Activated CD4-positive, alpha-beta T cell treated with anti-CD3 and anti-CD28 coated beads, Interleukin-2, amount 10 ng/mL, durations not matched to agents 7 days and 5 days (primary cell): ENCODE measurements at regions not wholly inside any gene's neighbourhood (a gene's known extent, or its start where the extent isn't known, plus 50 kb on each side); places are given as distances from the start of the nearest gene placed in this dataset.

Experiments used
- CTCF ChIA-PET: fragments of 350-600 bp; sonication (Branson Sonifier 250); formaldehyde crosslinking; loops from one replicate; lab custom pipeline; 2021; ENCODE audit warnings: antibody characterized with exemption; lab: Charles Lee
- POLR2A ChIA-PET: fragments of 350-600 bp; sonication (Branson Sonifier 250); formaldehyde crosslinking; loops from one replicate; lab custom pipeline; 2021; ENCODE audit warnings: antibody characterized with exemption; lab: Charles Lee
- DNase-seq: peaks from one replicate; pipeline ENCODE4 v3.0.0-alpha.2; 2020
- H3K27ac Mint-ChIP-seq: one replicate; pipeline ENCODE4 v1.8.0; 2021; ENCODE audit warnings: mild to moderate bottlenecking, moderate library complexity, mixed read lengths
- H3K27me3 Mint-ChIP-seq: one replicate; pipeline ENCODE4 v1.8.0; 2021; ENCODE audit warnings: mixed read lengths
- H3K36me3 Mint-ChIP-seq: one replicate; pipeline ENCODE4 v1.8.0; 2021; ENCODE audit warnings: low read depth, mixed read lengths
- H3K4me1 Mint-ChIP-seq: one replicate; pipeline ENCODE4 v1.8.0; 2021; ENCODE audit warnings: mixed read lengths
- H3K4me3 Mint-ChIP-seq: one replicate; pipeline ENCODE4 v1.8.0; 2021; ENCODE audit warnings: mild to moderate bottlenecking, moderate library complexity, mixed read lengths
- H3K9me3 Mint-ChIP-seq: one replicate; pipeline ENCODE4 v1.8.0; 2021; ENCODE audit warnings: mixed read lengths

DNA sequence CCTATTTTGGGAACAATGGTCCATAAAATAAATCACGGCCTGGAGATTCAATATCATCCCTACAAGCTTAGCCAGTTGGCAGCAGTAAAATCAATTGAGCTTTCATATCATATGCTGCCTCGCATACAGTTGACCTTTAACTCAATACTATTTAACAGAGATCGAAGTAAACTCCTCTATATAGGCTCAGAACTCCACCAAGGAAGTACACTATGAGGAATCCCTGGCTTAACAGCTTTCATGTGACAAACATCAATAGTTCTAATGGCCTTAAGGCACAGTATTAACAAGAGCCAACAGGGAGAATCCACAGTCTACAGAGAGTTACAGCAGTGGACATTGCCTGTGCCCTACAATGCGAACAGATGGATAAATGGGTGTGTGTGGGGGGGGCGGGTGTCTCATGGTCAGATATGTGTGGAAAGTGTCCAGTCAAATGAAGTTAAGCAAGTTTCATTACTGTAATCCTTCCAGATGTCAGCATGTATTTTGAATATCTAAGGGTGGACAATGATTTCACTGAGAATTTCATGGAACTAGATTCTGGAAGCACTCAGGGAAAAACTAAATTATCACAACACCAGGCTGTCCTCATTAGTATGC is 98.2 kb upstream of the FAM9B start:
- Mint-ChIP-seq H3K9me3 (peaks cover 9% of the 10 kb centered on the region), H3K27me3 (no peaks in the 10 kb centered on the region), H3K4me3 (no peak overlapping the region), H3K27ac (no peak overlapping the region), H3K4me1 (no peaks in the 10 kb centered on the region), H3K36me3 (no peaks in the 10 kb centered on the region)
- ChIA-PET CTCF (no interaction called here), POLR2A (no interaction called here)
- DNase-seq, result no peak

DNA sequence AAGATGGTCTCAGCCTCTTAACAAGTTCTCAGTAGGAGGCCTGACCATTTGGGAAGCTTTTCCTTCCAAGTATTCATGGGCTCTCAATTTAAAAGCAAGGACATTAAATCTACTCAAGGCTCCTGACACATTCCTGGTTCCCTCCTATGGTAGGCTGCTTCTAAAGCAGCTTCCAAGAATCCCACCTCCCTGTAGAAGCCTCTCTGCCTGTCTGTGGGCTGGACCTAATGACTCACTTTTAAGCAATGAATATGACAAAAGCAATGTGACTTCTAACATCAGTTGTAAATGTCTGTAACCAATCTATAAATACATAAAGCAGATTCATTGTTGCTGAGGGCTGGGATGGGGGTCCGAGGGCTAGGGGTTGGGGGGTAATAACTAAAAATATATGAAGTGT is 99.5 kb upstream of the FAM9B start:
- POLR2A ChIA-PET, result no interaction called here
- CTCF ChIA-PET, result no interaction called here

DNA sequence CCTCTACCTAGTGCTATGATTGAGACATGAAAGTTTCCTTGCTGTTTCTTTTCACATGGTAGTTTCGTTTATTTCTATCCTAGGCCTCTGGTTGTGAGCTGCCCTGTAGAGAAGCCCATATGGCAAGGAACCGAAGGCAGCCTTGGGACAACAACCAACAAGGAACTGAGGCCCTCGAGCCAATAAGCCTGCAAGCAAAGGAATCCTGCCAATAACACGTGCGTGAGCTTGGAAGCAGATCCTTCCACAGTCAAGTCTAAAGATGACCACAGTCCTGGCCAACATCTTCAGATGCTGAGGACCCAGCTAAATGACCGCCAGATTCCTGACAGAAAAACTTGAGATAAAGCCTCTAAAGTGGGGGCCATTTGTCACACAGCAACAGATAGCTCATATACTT is 100.4 kb upstream of the FAM9B start:
- H3K27ac Mint-ChIP-seq, result no peak overlapping the region

More for the DNA sequence above, 99.5 kb upstream of the FAM9B start:
- H3K4me1 Mint-ChIP-seq, result no peaks in the 10 kb centered on the region
- DNase-seq, result no peak
- H3K36me3 Mint-ChIP-seq, result no peaks in the 10 kb centered on the region
- peaks cover 9% of the 10 kb centered on the region for H3K9me3 Mint-ChIP-seq
- no peak overlapping the region for H3K4me3 Mint-ChIP-seq
- H3K27me3 Mint-ChIP-seq, result no peaks in the 10 kb centered on the region
- no peak overlapping the region for H3K27ac Mint-ChIP-seq

DNA sequence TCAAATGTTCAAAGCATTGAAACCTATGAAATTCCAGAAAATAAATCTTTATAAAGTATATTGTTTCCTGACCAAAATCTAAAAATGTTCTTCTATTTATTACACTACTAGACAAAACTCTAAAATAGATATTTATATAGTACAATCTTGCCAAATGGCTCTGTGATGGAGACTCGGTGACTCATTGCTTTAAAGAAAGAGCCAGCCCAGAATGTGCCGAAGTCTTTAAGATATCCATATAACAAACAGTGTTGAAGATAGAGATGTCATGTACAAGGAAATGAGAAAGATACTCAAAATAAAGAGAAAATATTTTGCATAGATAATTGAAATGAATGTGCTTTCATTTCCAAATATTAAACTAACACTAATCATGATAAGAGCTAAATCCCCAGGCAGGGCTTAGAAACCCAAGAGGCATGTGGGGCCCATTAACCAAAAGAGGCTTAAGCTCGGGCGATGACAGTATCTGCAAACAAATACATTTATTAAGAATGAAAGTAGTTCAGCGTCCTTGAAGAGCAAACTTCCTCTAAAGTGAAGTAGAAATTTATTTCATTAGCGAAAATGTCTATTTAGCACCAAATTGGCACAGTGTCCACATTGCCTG is 102.1 kb upstream of the FAM9B start:
- Mint-ChIP-seq H3K27ac (no peak overlapping the region), H3K27me3 (no peaks in the 10 kb centered on the region), H3K4me1 (no peaks in the 10 kb centered on the region), H3K36me3 (no peaks in the 10 kb centered on the region), H3K4me3 (no peak overlapping the region), H3K9me3 (peaks cover 9% of the 10 kb centered on the region)
- POLR2A ChIA-PET, result no interaction called here
- CTCF ChIA-PET, result no interaction called here
- DNase-seq, result no peak

More for the DNA sequence above, 100.4 kb upstream of the FAM9B start:
- peaks cover 9% of the 10 kb centered on the region for H3K9me3 Mint-ChIP-seq
- POLR2A ChIA-PET, result no interaction called here
- H3K27me3 Mint-ChIP-seq, result no peaks in the 10 kb centered on the region
- no peaks in the 10 kb centered on the region for H3K36me3 Mint-ChIP-seq
- CTCF ChIA-PET, result no interaction called here
- no peak for DNase-seq
- no peak overlapping the region for H3K4me3 Mint-ChIP-seq
- no peaks in the 10 kb centered on the region for H3K4me1 Mint-ChIP-seq

DNA sequence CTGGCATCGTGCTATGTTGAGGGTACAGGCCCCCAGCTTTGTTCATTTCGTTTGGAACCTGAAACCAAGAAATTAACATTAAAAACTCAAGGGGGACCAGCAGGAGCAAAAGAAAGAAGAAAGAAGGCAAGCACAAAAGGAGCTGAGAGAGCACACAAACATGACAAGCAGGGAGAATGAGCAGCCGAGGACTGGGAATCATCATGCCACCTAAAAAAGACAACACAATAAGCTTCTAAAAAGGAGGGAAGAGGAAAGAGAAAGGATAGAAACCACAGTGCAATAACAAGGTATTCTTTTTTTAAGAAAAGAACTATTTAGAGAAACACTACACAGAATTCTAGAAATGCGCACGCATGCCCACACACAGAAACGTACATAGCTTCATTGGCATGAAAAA is 103.2 kb upstream of the FAM9B start:
- Mint-ChIP-seq H3K27me3 (no peaks in the 10 kb centered on the region), H3K36me3 (no peaks in the 10 kb centered on the region), H3K9me3 (peaks cover 6% of the 10 kb centered on the region), H3K4me1 (no peaks in the 10 kb centered on the region), H3K4me3 (no peak overlapping the region), H3K27ac (no peak overlapping the region)
- no peak for DNase-seq
- POLR2A ChIA-PET, result no interaction called here
- CTCF ChIA-PET, result no interaction called here

DNA sequence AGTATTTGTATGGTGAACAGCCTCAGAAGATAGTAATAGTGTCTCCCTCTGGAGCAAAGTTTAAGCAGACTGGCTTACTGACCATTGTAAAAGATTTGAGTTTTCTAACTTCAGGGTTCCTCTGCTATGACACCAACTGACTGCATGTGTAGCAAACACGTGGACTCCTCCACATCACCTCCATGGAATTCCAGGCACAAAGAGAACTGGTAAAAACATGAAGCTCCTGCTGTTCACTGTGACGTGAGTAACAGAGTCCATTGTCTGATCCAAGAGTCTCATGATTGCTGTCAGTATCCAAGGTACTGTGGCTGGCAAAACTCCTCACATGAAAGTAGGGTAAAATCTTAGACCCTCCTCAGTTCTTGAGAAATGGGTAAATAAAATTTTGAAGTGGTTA is 107.6 kb upstream of the FAM9B start:
- CTCF ChIA-PET, result interaction anchor here (1.2 kb wide), 1 partner anchor 29 kb away, joined by 3 read pairs; no protein-coding TSS in a partner anchor
- no peak overlapping the region for H3K27ac Mint-ChIP-seq
- no peaks in the 10 kb centered on the region for H3K36me3 Mint-ChIP-seq
- H3K9me3 Mint-ChIP-seq, result no peaks in the 10 kb centered on the region
- H3K4me3 Mint-ChIP-seq, result no peak overlapping the region
- POLR2A ChIA-PET, result no interaction called here
- no peaks in the 10 kb centered on the region for H3K27me3 Mint-ChIP-seq
- no peak for DNase-seq
- H3K4me1 Mint-ChIP-seq, result no peaks in the 10 kb centered on the region

DNA sequence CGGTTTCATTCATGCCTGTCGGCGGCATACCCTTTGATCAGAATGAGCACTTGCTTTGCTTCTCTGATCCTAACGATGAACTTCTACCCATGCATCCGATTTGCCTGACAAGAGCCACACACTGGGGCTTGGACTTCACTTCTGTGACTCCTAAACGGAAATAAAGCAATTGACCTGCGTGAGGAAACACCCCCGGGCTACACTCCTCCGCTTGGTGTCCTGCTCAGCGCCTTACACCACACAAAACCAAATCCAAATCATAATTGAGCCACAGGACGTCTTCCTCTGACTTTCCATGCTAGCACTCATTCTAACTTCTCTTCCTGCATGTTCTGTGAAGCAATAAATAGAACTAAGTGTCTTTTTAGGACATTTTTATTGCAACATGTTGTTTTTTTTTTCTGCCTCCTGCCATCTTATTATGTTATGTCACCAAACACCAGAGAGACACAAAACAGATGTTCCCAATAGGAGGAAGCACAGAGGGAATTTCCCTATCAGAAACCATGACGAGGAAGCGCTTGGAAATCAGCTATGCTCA is 110.8 kb upstream of the FAM9B start:
- no peak overlapping the region for H3K27ac Mint-ChIP-seq
- H3K36me3 Mint-ChIP-seq, result no peaks in the 10 kb centered on the region
- ChIA-PET POLR2A (no interaction called here), CTCF (no interaction called here)
- no peak for DNase-seq
- H3K4me3 Mint-ChIP-seq, result no peak overlapping the region
- no peaks in the 10 kb centered on the region for H3K9me3 Mint-ChIP-seq
- H3K27me3 Mint-ChIP-seq, result no peaks in the 10 kb centered on the region
- H3K4me1 Mint-ChIP-seq, result no peaks in the 10 kb centered on the region

DNA sequence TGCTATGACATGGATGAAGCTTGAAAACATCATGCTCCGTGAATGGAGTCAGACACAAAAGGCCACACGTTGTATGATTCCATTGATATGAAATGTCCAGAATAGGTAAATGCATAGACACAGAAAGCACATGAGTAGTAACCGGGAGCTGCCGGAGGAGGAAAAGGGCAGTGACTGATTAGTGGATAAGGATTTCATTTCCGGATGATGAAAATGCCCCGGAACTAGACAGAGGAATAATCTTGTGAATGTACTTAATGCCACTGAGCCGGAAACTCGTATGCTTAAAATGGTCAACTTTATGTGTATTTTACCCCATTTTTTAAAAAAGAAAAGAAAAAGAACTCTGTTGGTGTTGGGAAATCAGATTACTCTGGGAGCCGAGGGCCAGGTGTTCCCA is 112.7 kb upstream of the FAM9B start:
- no peak for DNase-seq
- no peaks in the 10 kb centered on the region for H3K27me3 Mint-ChIP-seq
- no peak overlapping the region for H3K27ac Mint-ChIP-seq
- H3K36me3 Mint-ChIP-seq, result no peaks in the 10 kb centered on the region
- no peak overlapping the region for H3K4me3 Mint-ChIP-seq
- ChIA-PET CTCF (interaction anchor here (0.6 kb wide), 1 partner anchor 1535 kb away, joined by 3 read pairs; no protein-coding TSS in a partner anchor), POLR2A (interaction anchor here (0.6 kb wide), 1 partner anchor 27 kb away, joined by 9 read pairs; no protein-coding TSS in a partner anchor)
- H3K4me1 Mint-ChIP-seq, result no peaks in the 10 kb centered on the region
- H3K9me3 Mint-ChIP-seq, result peaks cover 2% of the 10 kb centered on the region

DNA sequence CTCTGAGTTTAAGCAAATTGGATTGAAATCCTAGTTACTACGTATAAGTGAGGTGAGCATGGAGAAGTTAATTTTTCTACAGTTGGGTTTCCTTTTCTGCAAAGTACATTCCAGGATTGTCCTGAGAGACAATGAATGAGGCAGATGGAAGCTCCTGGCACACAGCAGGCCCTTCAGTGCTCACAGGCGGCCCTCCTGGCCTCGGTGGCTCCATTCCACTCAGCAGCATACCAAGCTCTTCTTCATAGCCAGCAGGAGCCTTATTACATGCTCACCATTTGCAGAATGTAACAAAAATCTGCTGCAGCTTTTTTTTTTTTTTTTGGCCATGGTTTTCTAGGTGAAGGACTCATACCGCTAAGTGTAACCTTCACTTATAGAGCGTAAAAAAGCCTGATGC is 113.2 kb upstream of the FAM9B start:
- H3K4me3 Mint-ChIP-seq, result no peak overlapping the region
- no peaks in the 10 kb centered on the region for H3K27me3 Mint-ChIP-seq
- POLR2A ChIA-PET, result interaction anchor here (0.6 kb wide), 1 partner anchor 28 kb away, joined by 9 read pairs; no protein-coding TSS in a partner anchor
- H3K36me3 Mint-ChIP-seq, result no peaks in the 10 kb centered on the region
- peaks cover 4% of the 10 kb centered on the region for H3K9me3 Mint-ChIP-seq
- CTCF ChIA-PET, result interaction anchor here (0.6 kb wide), 1 partner anchor 1535 kb away, joined by 3 read pairs; no protein-coding TSS in a partner anchor
- no peak overlapping the region for H3K27ac Mint-ChIP-seq
- no peak for DNase-seq
- no peaks in the 10 kb centered on the region for H3K4me1 Mint-ChIP-seq

DNA sequence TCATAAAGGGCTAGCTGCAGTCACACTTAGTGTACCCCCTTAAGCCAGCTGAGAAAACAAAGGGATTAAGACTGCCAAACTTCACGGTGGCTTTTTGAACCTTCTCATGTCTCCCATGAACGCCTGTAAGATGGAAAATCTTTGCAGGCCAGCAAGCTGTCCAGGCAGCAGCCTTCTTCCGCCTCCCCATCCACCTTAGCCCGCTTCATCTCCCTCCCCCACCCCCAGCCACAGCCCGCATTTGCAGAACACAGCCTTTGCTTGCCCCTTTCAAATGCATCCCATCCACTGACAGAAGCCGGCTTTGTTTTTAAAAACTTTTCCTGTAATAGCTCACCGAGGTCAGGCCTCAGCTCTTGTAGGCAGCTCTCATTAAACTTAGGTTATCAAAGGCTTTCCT is 113.8 kb upstream of the FAM9B start:
- Mint-ChIP-seq H3K4me3 (no peak overlapping the region), H3K4me1 (no peaks in the 10 kb centered on the region), H3K36me3 (no peaks in the 10 kb centered on the region), H3K9me3 (peaks cover 4% of the 10 kb centered on the region), H3K27ac (no peak overlapping the region), H3K27me3 (no peaks in the 10 kb centered on the region)
- no peak for DNase-seq
- ChIA-PET CTCF (interaction anchor here (0.6 kb wide), 1 partner anchor 29 kb away, joined by 3 read pairs; no protein-coding TSS in a partner anchor), POLR2A (no interaction called here)

DNA sequence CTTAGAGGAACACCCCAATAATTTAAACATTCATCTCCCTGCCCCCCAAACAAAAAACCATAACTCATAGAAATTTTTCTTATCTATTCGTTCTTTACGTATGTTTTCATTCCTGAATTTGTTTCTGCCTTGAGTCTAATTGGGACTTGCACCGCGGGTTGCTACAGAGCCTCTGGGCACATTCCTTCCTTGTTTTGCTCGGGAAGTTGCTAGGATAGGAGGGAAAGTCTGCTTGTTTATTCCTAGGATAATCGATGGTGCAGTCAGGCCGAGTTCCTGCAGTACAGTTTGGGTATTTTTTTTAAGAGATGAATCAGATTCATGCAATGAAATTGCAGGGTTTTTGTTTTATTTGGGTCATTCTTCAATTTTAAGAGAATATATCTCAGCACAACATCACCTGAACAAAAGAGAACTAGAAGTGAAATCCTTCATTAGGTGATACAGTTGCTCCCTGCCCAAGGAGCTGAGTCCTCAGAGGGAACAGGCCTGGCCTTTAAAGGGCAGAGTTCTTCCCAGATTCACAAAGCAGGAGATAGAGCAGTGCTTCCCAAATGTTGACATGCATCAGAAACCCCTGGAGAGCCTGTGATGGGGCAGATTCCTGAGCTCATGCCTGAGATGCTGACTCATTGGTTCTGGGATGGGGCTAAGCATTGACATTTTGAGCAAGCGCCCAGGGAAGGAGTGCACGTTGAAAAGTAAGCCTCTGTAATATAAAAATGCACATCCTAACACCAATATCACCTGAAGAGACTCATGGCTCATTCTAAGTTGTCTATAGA is 114.9 kb upstream of the FAM9B start:
- ChIA-PET POLR2A (no interaction called here), CTCF (no interaction called here)
- Mint-ChIP-seq H3K27me3 (no peaks in the 10 kb centered on the region), H3K36me3 (no peaks in the 10 kb centered on the region), H3K4me1 (peaks cover 4% of the 10 kb centered on the region), H3K27ac (no peak overlapping the region), H3K9me3 (peaks cover 4% of the 10 kb centered on the region), H3K4me3 (no peak overlapping the region)
- no peak for DNase-seq

DNA sequence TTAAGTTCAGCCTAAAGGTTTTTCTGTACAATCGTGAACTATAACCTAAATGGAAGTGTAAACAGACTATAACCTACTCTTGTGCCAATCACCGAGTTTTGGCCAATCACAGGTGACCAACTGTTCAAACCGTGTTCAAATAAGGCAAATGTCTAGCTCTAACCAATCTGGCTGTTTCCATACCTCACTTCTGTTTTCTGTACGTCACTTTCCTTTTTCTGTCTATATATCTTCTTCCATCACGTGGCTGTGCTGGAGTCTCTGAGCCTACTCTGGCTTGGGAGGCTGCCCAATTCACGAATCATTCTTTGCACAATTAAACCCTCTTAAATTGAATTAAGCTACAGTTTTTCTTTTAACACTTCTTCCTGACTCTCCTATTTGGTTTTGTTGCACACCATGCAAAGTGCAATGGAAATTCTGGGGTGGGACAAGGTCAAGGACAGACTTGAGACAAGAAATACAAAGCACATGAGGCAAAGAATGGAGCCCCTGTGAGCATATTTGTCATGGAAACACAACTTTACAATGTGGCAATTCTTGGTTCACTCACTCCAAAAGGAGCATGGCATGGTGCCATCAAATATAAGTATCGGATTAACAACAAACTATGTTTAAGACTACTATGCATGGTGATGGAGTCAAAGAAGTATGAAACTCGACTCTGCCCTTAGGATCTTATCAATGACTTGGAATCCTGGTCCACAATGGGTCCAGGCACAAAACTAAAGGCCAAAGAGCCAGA is 115.7 kb upstream of the FAM9B start:
- no peaks in the 10 kb centered on the region for H3K36me3 Mint-ChIP-seq
- no peak overlapping the region for H3K4me3 Mint-ChIP-seq
- H3K4me1 Mint-ChIP-seq, result peaks cover 4% of the 10 kb centered on the region
- H3K27ac Mint-ChIP-seq, result no peak overlapping the region
- ChIA-PET CTCF (no interaction called here), POLR2A (no interaction called here)
- H3K9me3 Mint-ChIP-seq, result peaks cover 5% of the 10 kb centered on the region
- H3K27me3 Mint-ChIP-seq, result no peaks in the 10 kb centered on the region
- no peak for DNase-seq
